ENCODE measurements at regions not wholly inside any gene's neighbourhood (a gene's known extent, or its start where the extent isn't known, plus 50 kb on each side); places are given as distances from the start of the nearest gene placed in this dataset.
"Not testable (repeated sequence)": the region's sequence is repeated elsewhere in the genome, so short reads cannot be mapped to it uniquely, and the experiment has no call there.

- 84 to 86% methylated on average over 12 to 15 of the region's 20 CpGs for WGBS, 2 donors
- H3K27ac ChIP-seq (ENCODE audit: low read depth in 1 of 2, low read length in 2 of 2); intact Hi-C loops (cut with DNase I); H3K4me1 ChIP-seq (ENCODE audit: control insufficient read depth in 1 of 2, insufficient read depth in 2 of 2, low read length in 2 of 2); H3K4me3 ChIP-seq (ENCODE audit: low read length in 2 of 2); H3K9me3 ChIP-seq (ENCODE audit: control insufficient read depth, low read length); ATAC-seq (ENCODE audit: low FRiP score); H3K27me3 ChIP-seq (ENCODE audit: control insufficient read depth in 1 of 2, insufficient read depth in 2 of 2, low read length in 1 of 2); H3K36me3 ChIP-seq (ENCODE audit: control insufficient read depth in 1 of 2, insufficient read depth in 2 of 2, low read length in 1 of 2): not testable (repeated sequence)
- peak in 1 of 2 donors; percentile 37 for DNase-seq
These were observed 209.9 kb downstream of the TMEM121 start for GRCh38 chr14:105736331-105736730.

GRCh38 chr14:105737504-105738246, 211.3 kb downstream of the TMEM121 start:
- peak in 1 of 2 donors; percentile 65 for DNase-seq
- H3K4me1 ChIP-seq (ENCODE audit: control insufficient read depth in 1 of 2, insufficient read depth in 2 of 2, low read length in 2 of 2): no peaks in the 10 kb centered on the region
- no peak overlapping the region for H3K4me3 ChIP-seq (ENCODE audit: low read length in 2 of 2)
- WGBS, 2 donors: 79 to 80% methylated on average over 13 to 17 of the region's 17 CpGs
- H3K27ac ChIP-seq (ENCODE audit: low read depth in 1 of 2, low read length in 2 of 2): no peak overlapping the region
- intact Hi-C loops (cut with DNase I): no loop called here
- no peaks in the 10 kb centered on the region for H3K27me3 ChIP-seq (ENCODE audit: control insufficient read depth in 1 of 2, insufficient read depth in 2 of 2, low read length in 1 of 2)
- H3K9me3 ChIP-seq (ENCODE audit: control insufficient read depth, low read length): no peaks in the 10 kb centered on the region
- H3K36me3 ChIP-seq (ENCODE audit: control insufficient read depth in 1 of 2, insufficient read depth in 2 of 2, low read length in 1 of 2): no peaks in the 10 kb centered on the region
- peak; percentile 19 for ATAC-seq (ENCODE audit: low FRiP score)

- Histone ChIP-seq H3K9me3 (ENCODE audit: control insufficient read depth, low read length) (no peaks in the 10 kb centered on the region), H3K27ac (ENCODE audit: low read depth in 1 of 2, low read length in 2 of 2) (no peak overlapping the region), H3K36me3 (ENCODE audit: control insufficient read depth in 1 of 2, insufficient read depth in 2 of 2, low read length in 1 of 2) (no peaks in the 10 kb centered on the region), H3K27me3 (ENCODE audit: control insufficient read depth in 1 of 2, insufficient read depth in 2 of 2, low read length in 1 of 2) (no peaks in the 10 kb centered on the region), H3K4me1 (ENCODE audit: control insufficient read depth in 1 of 2, insufficient read depth in 2 of 2, low read length in 2 of 2) (no peaks in the 10 kb centered on the region), H3K4me3 (ENCODE audit: low read length in 2 of 2) (no peak overlapping the region)
- peak in 1 of 2 donors; percentile 52 for DNase-seq
- peak; percentile 11 for ATAC-seq (ENCODE audit: low FRiP score)
- intact Hi-C loops (cut with DNase I): no loop called here
- WGBS, 2 donors: 91 to 93% methylated on average over 8 of the region's 8 CpGs
These were observed 212.3 kb downstream of the TMEM121 start for GRCh38 chr14:105738638-105739037.

- no peaks in the 10 kb centered on the region for H3K27me3 ChIP-seq (ENCODE audit: control insufficient read depth in 1 of 2, insufficient read depth in 2 of 2, low read length in 1 of 2)
- intact Hi-C loops (cut with DNase I): no loop called here
- WGBS, 2 donors: 88 to 90% methylated on average over 13 to 14 of the region's 14 CpGs
- H3K36me3 ChIP-seq (ENCODE audit: control insufficient read depth in 1 of 2, insufficient read depth in 2 of 2, low read length in 1 of 2): no peaks in the 10 kb centered on the region
- H3K4me3 ChIP-seq (ENCODE audit: low read length in 2 of 2): no peak overlapping the region
- no peak for ATAC-seq (ENCODE audit: low FRiP score)
- no peak overlapping the region for H3K27ac ChIP-seq (ENCODE audit: low read depth in 1 of 2, low read length in 2 of 2)
- peak in 1 of 2 donors; percentile 37 for DNase-seq
- H3K4me1 ChIP-seq (ENCODE audit: control insufficient read depth in 1 of 2, insufficient read depth in 2 of 2, low read length in 2 of 2): no peaks in the 10 kb centered on the region
- no peaks in the 10 kb centered on the region for H3K9me3 ChIP-seq (ENCODE audit: control insufficient read depth, low read length)
These were observed 213.1 kb downstream of the TMEM121 start for GRCh38 chr14:105739331-105740102.

GRCh38 chr14:105740272-105740671, 213.9 kb downstream of the TMEM121 start:
- H3K9me3 ChIP-seq (ENCODE audit: control insufficient read depth, low read length); H3K27ac ChIP-seq (ENCODE audit: low read depth in 1 of 2, low read length in 2 of 2); intact Hi-C loops (cut with DNase I); ATAC-seq (ENCODE audit: low FRiP score); H3K27me3 ChIP-seq (ENCODE audit: control insufficient read depth in 1 of 2, insufficient read depth in 2 of 2, low read length in 1 of 2); H3K4me3 ChIP-seq (ENCODE audit: low read length in 2 of 2); H3K4me1 ChIP-seq (ENCODE audit: control insufficient read depth in 1 of 2, insufficient read depth in 2 of 2, low read length in 2 of 2); H3K36me3 ChIP-seq (ENCODE audit: control insufficient read depth in 1 of 2, insufficient read depth in 2 of 2, low read length in 1 of 2): not testable (repeated sequence)
- DNase-seq: peak in 1 of 2 donors; percentile 45
- whole genome bisulfite sequencing, 2 donors: 80 to 84% methylated on average over 12 to 18 of the region's 18 CpGs

- H3K27me3 ChIP-seq (ENCODE audit: control insufficient read depth in 1 of 2, insufficient read depth in 2 of 2, low read length in 1 of 2); H3K4me3 ChIP-seq (ENCODE audit: low read length in 2 of 2); H3K4me1 ChIP-seq (ENCODE audit: control insufficient read depth in 1 of 2, insufficient read depth in 2 of 2, low read length in 2 of 2); H3K9me3 ChIP-seq (ENCODE audit: control insufficient read depth, low read length); H3K27ac ChIP-seq (ENCODE audit: low read depth in 1 of 2, low read length in 2 of 2); intact Hi-C loops (cut with DNase I); H3K36me3 ChIP-seq (ENCODE audit: control insufficient read depth in 1 of 2, insufficient read depth in 2 of 2, low read length in 1 of 2); ATAC-seq (ENCODE audit: low FRiP score): not testable (repeated sequence)
- DNase-seq: peak in 1 of 2 donors; percentile 21
- 77 to 100% methylated on average over 1 to 7 of the region's 14 CpGs for WGBS, 2 donors
These were observed 214.6 kb downstream of the TMEM121 start for GRCh38 chr14:105740961-105741360.

- H3K27me3 ChIP-seq (ENCODE audit: control insufficient read depth in 1 of 2, insufficient read depth in 2 of 2, low read length in 1 of 2); H3K4me3 ChIP-seq (ENCODE audit: low read length in 2 of 2); H3K9me3 ChIP-seq (ENCODE audit: control insufficient read depth, low read length); ATAC-seq (ENCODE audit: low FRiP score); intact Hi-C loops (cut with DNase I); H3K4me1 ChIP-seq (ENCODE audit: control insufficient read depth in 1 of 2, insufficient read depth in 2 of 2, low read length in 2 of 2); H3K27ac ChIP-seq (ENCODE audit: low read depth in 1 of 2, low read length in 2 of 2); H3K36me3 ChIP-seq (ENCODE audit: control insufficient read depth in 1 of 2, insufficient read depth in 2 of 2, low read length in 1 of 2): not testable (repeated sequence)
- 89 to 90% methylated on average over 26 to 28 of the region's 29 CpGs for WGBS, 2 donors
- DNase-seq: peak in 1 of 2 donors; percentile 53
These were observed 215.5 kb downstream of the TMEM121 start for GRCh38 chr14:105741707-105742530.

GRCh38 chr14:105742531-105742848, 216.1 kb downstream of the TMEM121 start:
- WGBS, 2 donors: 83 to 84% methylated on average over 5 to 7 of the region's 7 CpGs
- Histone ChIP-seq H3K36me3 (ENCODE audit: control insufficient read depth in 1 of 2, insufficient read depth in 2 of 2, low read length in 1 of 2) (no peaks in the 10 kb centered on the region), H3K4me1 (ENCODE audit: control insufficient read depth in 1 of 2, insufficient read depth in 2 of 2, low read length in 2 of 2) (no peaks in the 10 kb centered on the region), H3K27me3 (ENCODE audit: control insufficient read depth in 1 of 2, insufficient read depth in 2 of 2, low read length in 1 of 2) (no peaks in the 10 kb centered on the region), H3K27ac (ENCODE audit: low read depth in 1 of 2, low read length in 2 of 2) (no peak overlapping the region), H3K9me3 (ENCODE audit: control insufficient read depth, low read length) (no peaks in the 10 kb centered on the region), H3K4me3 (ENCODE audit: low read length in 2 of 2) (no peak overlapping the region)
- no peak for ATAC-seq (ENCODE audit: low FRiP score)
- intact Hi-C loops (cut with DNase I): no loop called here
- DNase-seq: no peak
